Tibial nerve (tissue), 3 donors: ENCODE measurements at regions not wholly inside any gene's neighbourhood (a gene's known extent, or its start where the extent isn't known, plus 50 kb on each side); places are given as distances from the start of the nearest gene placed in this dataset.

Experiments used
- EP300 ChIP-seq, 2 donors: sonication (generic); formaldehyde crosslinking; IDR thresholded peaks; one replicate each; pipeline ENCODE4 v1.6.1; 2017; ENCODE audit warnings: antibody characterized with exemption in 2 of 2, mild to moderate bottlenecking in 1 of 2
- POLR2A ChIP-seq, 2 donors: fragments of 450-650 bp; IDR thresholded peaks; one replicate each; pipeline ENCODE4 v1.6.1; 2017; ENCODE audit warnings: antibody characterized with exemption in 2 of 2, mild to moderate bottlenecking in 2 of 2, moderate library complexity in 2 of 2

GRCh38 chr7:69338144-69338543 lies 260.1 kb upstream of the AUTS2 start:
- TF ChIP-seq POLR2A (IDR thresholded peaks at IDR 0.05), result no peak
- TF ChIP-seq EP300 (IDR thresholded peaks at IDR 0.05), result no peak
